ENCODE measurements at regions not wholly inside any gene's neighbourhood (a gene's known extent, or its start where the extent isn't known, plus 50 kb on each side); places are given as distances from the start of the nearest gene placed in this dataset.

DNA sequence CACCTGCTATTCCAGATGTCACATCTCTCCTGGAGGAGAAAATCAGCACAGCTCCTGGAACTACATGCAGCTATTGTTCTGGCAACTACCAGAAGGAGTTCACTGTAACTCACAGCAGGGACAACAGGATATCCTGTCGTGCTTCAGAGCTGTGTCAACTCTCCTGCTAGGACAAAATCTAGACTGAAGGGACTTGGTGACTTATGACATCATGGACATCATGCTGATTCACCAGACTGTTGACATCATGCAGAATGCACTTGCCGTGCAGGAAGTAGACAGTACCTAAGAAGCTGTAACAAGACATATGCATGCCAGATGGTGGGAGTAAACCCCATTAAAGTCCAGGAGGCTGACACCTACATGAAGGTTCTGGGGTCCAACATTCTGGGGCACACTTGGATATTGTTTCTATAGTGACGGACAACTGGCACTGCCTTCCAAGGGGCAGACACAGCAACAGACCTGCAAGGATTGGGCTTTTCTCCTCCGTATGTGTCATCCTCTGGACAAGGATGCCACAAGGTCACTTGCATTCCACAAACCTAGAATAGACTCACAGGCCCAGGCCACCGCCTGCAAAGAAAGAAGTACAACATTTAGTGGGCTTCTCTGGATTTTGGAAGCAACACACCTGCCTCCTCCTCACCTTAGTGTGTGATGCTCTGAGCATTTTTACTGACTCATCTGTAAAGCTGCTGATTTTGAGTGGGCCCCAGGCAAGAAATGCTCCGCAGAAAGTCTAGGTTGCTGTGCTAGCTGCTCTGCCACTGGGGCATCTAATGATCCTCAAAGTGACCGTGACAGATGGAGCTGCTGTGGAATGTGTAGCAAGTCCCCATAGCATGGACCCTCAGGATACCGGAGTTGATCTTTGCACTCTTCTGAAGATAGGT, 249.2 kb downstream of the MATN1 start:
- DNase-seq (ENCODE audit: extremely low spot score) = no peak
- CTCF ChIA-PET = interaction anchor here (1.3 kb wide), 1 partner anchor 24 kb away, joined by 3 read pairs; no protein-coding TSS in a partner anchor
- no peak for TF ChIP-seq CTCF (IDR thresholded peaks at IDR 0.05; ENCODE audit: control extremely low read depth, extremely low read depth, low read depth, missing control alignments)
- POLR2A ChIA-PET = no interaction called here

- CTCF ChIA-PET = no interaction called here
- TF ChIP-seq CTCF (IDR thresholded peaks at IDR 0.05; ENCODE audit: control extremely low read depth, extremely low read depth, low read depth, missing control alignments) = no peak
- POLR2A ChIA-PET = no interaction called here
Observed at GRCh38 chr1:30472526-30472925, 250.9 kb downstream of the MATN1 start.

DNA sequence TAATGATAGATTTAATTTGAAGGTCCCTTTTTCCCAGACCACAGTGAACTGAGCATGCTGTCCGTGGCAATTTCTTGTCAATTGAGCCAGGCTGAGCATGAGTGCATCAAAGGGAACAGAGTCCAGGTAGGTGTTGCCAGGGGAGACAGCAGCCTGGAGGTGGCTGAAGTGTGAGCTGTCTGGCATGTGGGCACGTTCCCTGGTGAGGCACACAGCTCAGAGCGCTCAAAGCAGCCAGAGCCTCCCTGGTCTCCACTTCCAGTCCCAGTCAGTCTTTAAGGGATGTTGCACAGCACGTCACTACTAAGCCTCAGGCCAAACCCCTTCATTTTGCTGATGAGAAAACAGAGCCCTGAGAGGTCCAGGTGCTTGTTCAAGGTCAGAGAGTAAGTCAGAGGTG, 251.4 kb downstream of the MATN1 start:
- no peak for TF ChIP-seq CTCF (IDR thresholded peaks at IDR 0.05; ENCODE audit: control extremely low read depth, extremely low read depth, low read depth, missing control alignments)
- DNase-seq (ENCODE audit: extremely low spot score) = no peak
- ChIA-PET POLR2A (no interaction called here), CTCF (no interaction called here)

More at GRCh38 chr1:30472526-30472925, 250.9 kb downstream of the MATN1 start:
- no peak for DNase-seq (ENCODE audit: extremely low spot score)

GRCh38 chr1:30471307-30471706, 252.1 kb downstream of the MATN1 start:
- CTCF ChIA-PET = no interaction called here

GRCh38 chr1:30469426-30469825, 254.0 kb downstream of the MATN1 start:
- DNase-seq (ENCODE audit: extremely low spot score) = no peak
- CTCF ChIA-PET = no interaction called here
- POLR2A ChIA-PET = no interaction called here
- TF ChIP-seq CTCF (IDR thresholded peaks at IDR 0.05; ENCODE audit: control extremely low read depth, extremely low read depth, low read depth, missing control alignments) = no peak

More at GRCh38 chr1:30471307-30471706, 252.1 kb downstream of the MATN1 start:
- POLR2A ChIA-PET = no interaction called here
- no peak for DNase-seq (ENCODE audit: extremely low spot score)
- TF ChIP-seq CTCF (IDR thresholded peaks at IDR 0.05; ENCODE audit: control extremely low read depth, extremely low read depth, low read depth, missing control alignments) = no peak

- CTCF ChIA-PET = no interaction called here
- no peak for TF ChIP-seq CTCF (IDR thresholded peaks at IDR 0.05; ENCODE audit: control extremely low read depth, extremely low read depth, low read depth, missing control alignments)
- POLR2A ChIA-PET = no interaction called here
- DNase-seq (ENCODE audit: extremely low spot score) = no peak
Observed at GRCh38 chr1:30467101-30467500, 256.3 kb downstream of the MATN1 start.

Measured in GM10248 (cell line).